ENCODE measurements at regions not wholly inside any gene's neighbourhood (a gene's known extent, or its start where the extent isn't known, plus 50 kb on each side); places are given as distances from the start of the nearest gene placed in this dataset.

GRCh38 chr5:84688566-84688965, 303.9 kb upstream of the EDIL3 start:
- DNase-seq (ENCODE audit: low read depth in 2 of 2): no peak

GRCh38 chr5:84685121-84685894, 300.6 kb upstream of the EDIL3 start:
- no peak for DNase-seq (ENCODE audit: low read depth in 2 of 2)

GRCh38 chr5:84683594-84683993, 298.9 kb upstream of the EDIL3 start:
- DNase-seq (ENCODE audit: low read depth in 2 of 2): no peak

- no peak for DNase-seq (ENCODE audit: low read depth in 2 of 2)
These were observed 297.9 kb upstream of the EDIL3 start for GRCh38 chr5:84682531-84682930.

- no peak for DNase-seq (ENCODE audit: low read depth in 2 of 2)
These were observed 296.2 kb upstream of the EDIL3 start for GRCh38 chr5:84680908-84681307.

- DNase-seq (ENCODE audit: low read depth in 2 of 2): no peak
These were observed 289.1 kb upstream of the EDIL3 start for GRCh38 chr5:84673785-84674184.

GRCh38 chr5:84667576-84667975, 282.9 kb upstream of the EDIL3 start:
- no peak for DNase-seq (ENCODE audit: low read depth in 2 of 2)

GRCh38 chr5:84650429-84650828, 265.7 kb upstream of the EDIL3 start:
- no peak for DNase-seq (ENCODE audit: low read depth in 2 of 2)

GRCh38 chr5:84647581-84647980, 262.9 kb upstream of the EDIL3 start:
- DNase-seq (ENCODE audit: low read depth in 2 of 2): no peak

GRCh38 chr5:84642795-84643194, 258.1 kb upstream of the EDIL3 start:
- DNase-seq (ENCODE audit: low read depth in 2 of 2): no peak

- DNase-seq (ENCODE audit: low read depth in 2 of 2): no peak
These were observed 257.6 kb upstream of the EDIL3 start for GRCh38 chr5:84642324-84642723.

GRCh38 chr5:84637662-84638375, 253.1 kb upstream of the EDIL3 start:
- no peak for DNase-seq (ENCODE audit: low read depth in 2 of 2)

GRCh38 chr5:84635235-84636055, 250.8 kb upstream of the EDIL3 start:
- DNase-seq (ENCODE audit: low read depth in 2 of 2): no peak

- no peak for DNase-seq (ENCODE audit: low read depth in 2 of 2)
These were observed 249.6 kb upstream of the EDIL3 start for GRCh38 chr5:84634256-84634655.

GRCh38 chr5:84632418-84632817, 247.7 kb upstream of the EDIL3 start:
- no peak for DNase-seq (ENCODE audit: low read depth in 2 of 2)

- no peak for DNase-seq (ENCODE audit: low read depth in 2 of 2)
These were observed 244.2 kb upstream of the EDIL3 start for GRCh38 chr5:84628918-84629317.

GRCh38 chr5:84623019-84623418, 238.3 kb upstream of the EDIL3 start:
- no peak for DNase-seq (ENCODE audit: low read depth in 2 of 2)

- DNase-seq (ENCODE audit: low read depth in 2 of 2): no peak
These were observed 237.8 kb upstream of the EDIL3 start for GRCh38 chr5:84622461-84622860.

- no peak for DNase-seq (ENCODE audit: low read depth in 2 of 2)
These were observed 233.6 kb upstream of the EDIL3 start for GRCh38 chr5:84618262-84618661.

GRCh38 chr5:84614906-84615305, 230.2 kb upstream of the EDIL3 start:
- no peak for DNase-seq (ENCODE audit: low read depth in 2 of 2)

GRCh38 chr5:84606784-84607183, 222.1 kb upstream of the EDIL3 start:
- DNase-seq (ENCODE audit: low read depth in 2 of 2): no peak

- no peak for DNase-seq (ENCODE audit: low read depth in 2 of 2)
These were observed 220.6 kb upstream of the EDIL3 start for GRCh38 chr5:84605241-84605640.

Measured in dermis microvascular lymphatic vessel endothelial cell (primary cell).